A549 (cell line): ENCODE measurements at regions not wholly inside any gene's neighbourhood (a gene's known extent, or its start where the extent isn't known, plus 50 kb on each side); places are given as distances from the start of the nearest gene placed in this dataset.
"Not testable (repeated sequence)": the region's sequence is repeated elsewhere in the genome, so short reads cannot be mapped to it uniquely, and the experiment has no call there.

ENCODE experiments used
- CTCF ChIP-seq: fragments of >200 bp; sonication (Bioruptor Twin); formaldehyde crosslinking; IDR thresholded peaks from 3 replicates; pipeline ENCODE4 v1.5.1; 2016
- EP300 ChIP-seq, 2 experiments: fragments of >200 bp; sonication (Bioruptor Twin); formaldehyde crosslinking; IDR thresholded peaks; 2 replicates in 1 of 2; 3 replicates in 1 of 2; pipeline ENCODE4 v1.6.1; 2016 to 2017
- HDAC2 ChIP-seq: fragments of 200-600 bp; sonication (generic); IDR thresholded peaks from 2 replicates; pipeline ENCODE4 v1.6.1; 2016
- JUN ChIP-seq, 2 experiments: fragments of >200 bp; sonication (Bioruptor Twin); formaldehyde crosslinking; IDR thresholded peaks; 2 replicates in 1 of 2; 3 replicates in 1 of 2; pipeline ENCODE4 v1.6.1; 2016 to 2017
- MYC ChIP-seq: IDR thresholded peaks from 2 replicates; pipeline ENCODE4 v1.6.1; 2012; ENCODE audit warnings: mild to moderate bottlenecking, inconsistent platforms, low read length, improper control_type of control experiment, borderline replicate concordance
- PHF8 ChIP-seq: fragments of 200-600 bp; sonication (generic); IDR thresholded peaks from 2 replicates; pipeline ENCODE4 v1.6.1; 2016; ENCODE audit warnings: low read depth, mild to moderate bottlenecking, antibody characterized with exemption, moderate library complexity, borderline replicate concordance
- POLR2A ChIP-seq: IDR thresholded peaks from 2 replicates; pipeline ENCODE4 v1.6.1; 2012; ENCODE audit warnings: mild to moderate bottlenecking, low read length
- RCOR1 ChIP-seq: fragments of 150-350 bp; IDR thresholded peaks from 2 replicates; pipeline ENCODE4 v1.6.1; 2014; ENCODE audit warnings: antibody characterized with exemption, low read length, low read depth
- RFX5 ChIP-seq: fragments of 450-650 bp; IDR thresholded peaks from 2 replicates; pipeline ENCODE4 v1.7.1; 2014; ENCODE audit warnings: antibody characterized with exemption, mild to moderate bottlenecking, moderate library complexity
- TF ChIP-seq, protein P1 (sequence below): fragments of 250-450 bp; sonication (Bioruptor Pico); IDR thresholded peaks from 2 replicates; pipeline ENCODE4 v1.5.0; 2021; ENCODE audit warnings: mild to moderate bottlenecking, moderate library complexity, borderline replicate concordance

- TF ChIP-seq CTCF; JUN (IDR thresholded peaks at IDR 0.05); POLR2A; PHF8; MYC; HDAC2; EP300 (IDR thresholded peaks at IDR 0.05); RFX5; RCOR1: not testable (repeated sequence)
- TF ChIP-seq, protein P1, sequence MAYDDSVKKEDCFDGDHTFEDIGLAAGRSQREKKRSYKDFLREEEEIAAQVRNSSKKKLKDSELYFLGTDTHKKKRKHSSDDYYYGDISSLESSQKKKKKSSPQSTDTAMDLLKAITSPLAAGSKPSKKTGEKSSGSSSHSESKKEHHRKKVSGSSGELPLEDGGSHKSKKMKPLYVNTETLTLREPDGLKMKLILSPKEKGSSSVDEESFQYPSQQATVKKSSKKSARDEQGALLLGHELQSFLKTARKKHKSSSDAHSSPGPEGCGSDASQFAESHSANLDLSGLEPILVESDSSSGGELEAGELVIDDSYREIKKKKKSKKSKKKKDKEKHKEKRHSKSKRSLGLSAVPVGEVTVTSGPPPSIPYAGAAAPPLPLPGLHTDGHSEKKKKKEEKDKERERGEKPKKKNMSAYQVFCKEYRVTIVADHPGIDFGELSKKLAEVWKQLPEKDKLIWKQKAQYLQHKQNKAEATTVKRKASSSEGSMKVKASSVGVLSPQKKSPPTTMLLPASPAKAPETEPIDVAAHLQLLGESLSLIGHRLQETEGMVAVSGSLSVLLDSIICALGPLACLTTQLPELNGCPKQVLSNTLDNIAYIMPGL (CRISPR knock-in tag), result not testable (repeated sequence)
Measured at GRCh38 chr14:100431461-100431860, 108.3 kb downstream of the SLC25A47 start.
